SIG-M5 treated with dmso at 0.1 percent for 504 hours (cell line): ENCODE measurements at regions not wholly inside any gene's neighbourhood (a gene's known extent, or its start where the extent isn't known, plus 50 kb on each side); places are given as distances from the start of the nearest gene placed in this dataset.
A peak's percentile ranks its signal among the peaks of the same experiment; 100 is the strongest.
"Not testable (repeated sequence)": the region's sequence is repeated elsewhere in the genome, so short reads cannot be mapped to it uniquely, and the experiment has no call there.

Source experiments
- DNase-seq: peaks from one replicate; lab custom pipeline; 2025; ENCODE audit not compliant: unreplicated experiment; lab: John Stamatoyannopoulos, UW

GRCh38 chr5:168086104-168086610 is 205.3 kb upstream of the WWC1 start:
- DNase-seq = peak; percentile 24

DNA sequence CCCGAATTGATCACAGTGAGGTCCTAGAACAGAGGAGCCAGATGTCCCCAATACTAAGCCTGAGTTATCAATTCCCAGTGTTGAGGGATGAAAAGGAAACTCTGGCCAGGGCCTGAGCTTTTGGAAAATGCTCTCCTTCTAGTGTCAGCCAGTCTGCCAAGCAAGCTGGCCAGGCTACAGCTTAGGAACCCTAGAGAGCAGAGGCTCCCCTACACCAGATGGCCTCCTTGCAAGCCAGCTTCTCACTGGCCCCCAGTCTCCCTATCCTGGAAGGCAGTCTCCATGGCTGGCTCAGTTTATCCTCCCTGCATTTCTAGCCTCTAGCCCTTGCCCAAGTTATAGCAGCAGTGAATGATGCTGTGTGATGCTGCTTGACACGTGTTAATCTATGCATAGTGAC is 204.7 kb upstream of the WWC1 start:
- DNase-seq = no peak

DNA sequence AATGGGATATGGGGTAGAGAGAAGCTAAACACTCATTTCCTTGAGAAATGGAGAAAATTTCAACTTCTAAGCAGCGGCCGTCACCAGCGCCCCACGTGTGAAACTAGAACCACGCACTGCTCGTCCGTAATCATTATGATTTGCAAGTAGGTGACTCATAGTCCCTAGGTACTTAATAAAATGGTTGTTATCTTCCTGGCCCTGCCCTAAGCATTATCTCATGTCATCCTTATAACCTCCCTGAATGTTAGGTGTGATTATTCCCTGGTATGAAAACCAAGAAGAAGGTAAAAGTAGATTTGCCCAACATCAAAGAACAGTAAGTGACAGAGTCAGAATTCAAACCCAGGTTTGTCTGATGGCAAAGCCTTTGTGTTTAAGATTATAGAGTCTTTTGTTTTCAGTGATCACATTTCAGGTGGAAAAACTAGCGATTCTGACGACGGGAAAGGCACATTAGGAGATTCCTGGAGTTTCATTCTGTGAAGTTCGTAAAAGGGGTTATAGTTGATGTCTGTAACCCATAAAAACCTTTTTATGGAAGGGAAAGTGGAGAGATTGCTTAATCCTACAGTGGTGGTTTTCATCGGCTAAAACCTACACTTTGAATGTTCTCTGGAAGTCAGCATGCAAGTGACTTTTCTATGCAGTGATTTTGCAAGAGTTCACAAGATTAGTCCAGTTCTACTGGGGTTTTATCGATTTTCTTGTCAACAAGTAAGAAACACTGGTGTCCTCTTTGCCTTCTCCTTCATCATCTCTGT is 202.9 kb upstream of the WWC1 start:
- DNase-seq = no peak

DNA sequence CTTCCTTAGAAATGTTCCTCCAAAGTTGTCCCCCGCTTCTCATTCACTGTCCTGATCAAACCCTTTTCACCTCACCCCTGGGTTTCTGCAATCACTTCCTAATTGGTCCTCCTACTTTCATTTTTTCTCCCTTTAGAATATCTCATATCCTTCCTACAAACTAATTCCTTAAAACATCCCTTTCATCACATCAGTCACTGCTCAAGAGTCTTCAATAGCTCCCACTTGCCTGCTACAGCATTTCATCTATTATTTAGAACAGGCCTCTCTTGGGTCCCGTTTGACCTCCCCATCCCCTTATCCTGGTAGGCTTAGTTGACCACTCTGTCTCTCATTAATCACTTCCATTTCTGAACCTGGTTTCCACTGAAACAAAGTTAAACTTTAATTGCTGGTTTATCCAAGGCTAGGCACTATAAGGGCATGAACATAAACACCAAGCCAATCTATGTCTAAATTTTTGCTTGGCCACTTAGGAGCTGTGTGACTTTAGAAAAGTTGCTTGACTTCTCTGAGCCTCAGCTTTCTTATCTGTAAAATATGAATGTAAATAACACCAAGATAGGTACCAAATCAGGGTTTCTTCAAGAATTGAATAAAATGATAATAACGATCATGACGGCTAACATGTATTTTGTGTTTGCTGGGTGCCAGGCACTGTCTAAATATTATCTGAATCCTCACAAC is 202.1 kb upstream of the WWC1 start:
- no peak for DNase-seq

DNA sequence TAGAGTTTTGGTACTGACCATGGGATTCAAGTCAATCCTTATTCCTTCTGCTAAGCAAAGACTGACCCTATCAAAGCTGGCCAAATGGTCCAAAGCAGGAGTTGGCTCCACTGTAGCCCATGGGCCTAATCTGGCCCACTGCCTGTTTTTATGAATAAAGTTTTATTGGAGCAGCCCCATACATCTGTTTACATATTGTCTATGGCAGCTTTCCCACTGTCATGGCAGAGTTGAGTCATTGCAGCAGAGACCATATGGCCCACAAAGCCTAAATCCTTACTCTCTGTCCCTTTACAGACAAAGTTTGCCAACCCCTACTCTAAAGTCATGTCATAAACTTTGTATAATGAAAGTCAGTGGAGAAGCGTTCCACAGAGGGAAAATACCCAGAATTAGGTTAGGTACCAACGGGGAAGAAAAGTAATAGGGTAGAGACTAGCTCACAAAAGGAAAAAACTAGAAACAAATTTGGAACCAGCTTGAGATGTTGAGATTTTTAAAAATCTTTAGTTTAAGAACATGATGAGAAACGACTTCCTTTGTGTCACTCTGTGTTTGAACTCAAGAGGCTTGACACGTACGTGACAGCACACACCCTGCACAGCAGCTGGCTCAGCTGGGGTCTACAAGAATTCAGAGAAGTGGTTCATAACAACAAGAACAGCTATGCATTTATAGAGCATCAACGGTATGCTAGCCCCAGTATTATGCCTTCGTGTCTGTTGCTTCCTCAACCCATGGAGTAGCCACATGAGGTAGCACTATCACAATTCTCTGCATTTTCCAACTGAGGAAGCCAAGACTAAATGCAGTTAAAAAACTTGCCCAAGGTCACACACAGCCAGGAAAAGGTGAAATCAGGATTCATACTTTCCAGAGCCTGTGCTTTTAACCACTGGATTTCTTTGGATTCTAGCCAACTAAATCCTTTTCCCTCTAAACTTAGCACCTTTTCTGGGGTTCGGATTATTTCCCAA is 198.9 kb upstream of the WWC1 start:
- DNase-seq = no peak

- no peak for DNase-seq
Observed at GRCh38 chr5:168093200-168093910, 198.1 kb upstream of the WWC1 start.

DNA sequence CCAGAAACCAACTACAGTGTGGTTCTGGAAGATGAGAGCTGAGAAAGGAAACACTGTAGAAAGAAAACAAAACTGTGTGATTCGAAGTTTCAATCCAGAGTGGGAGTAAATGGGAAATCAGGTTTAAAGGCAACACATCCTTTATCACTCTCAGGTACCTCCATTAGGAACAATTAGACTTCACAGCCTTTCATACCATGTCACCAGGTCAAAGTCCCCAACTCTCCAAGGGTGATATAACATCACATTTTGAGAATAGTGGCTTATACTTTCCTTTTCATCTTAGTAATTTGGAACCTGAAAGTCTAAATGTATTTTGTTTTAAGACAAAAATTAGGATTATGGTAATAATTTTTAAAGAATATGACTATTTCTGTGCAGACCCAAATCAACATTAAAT is 194.9 kb upstream of the WWC1 start:
- DNase-seq = no peak

DNA sequence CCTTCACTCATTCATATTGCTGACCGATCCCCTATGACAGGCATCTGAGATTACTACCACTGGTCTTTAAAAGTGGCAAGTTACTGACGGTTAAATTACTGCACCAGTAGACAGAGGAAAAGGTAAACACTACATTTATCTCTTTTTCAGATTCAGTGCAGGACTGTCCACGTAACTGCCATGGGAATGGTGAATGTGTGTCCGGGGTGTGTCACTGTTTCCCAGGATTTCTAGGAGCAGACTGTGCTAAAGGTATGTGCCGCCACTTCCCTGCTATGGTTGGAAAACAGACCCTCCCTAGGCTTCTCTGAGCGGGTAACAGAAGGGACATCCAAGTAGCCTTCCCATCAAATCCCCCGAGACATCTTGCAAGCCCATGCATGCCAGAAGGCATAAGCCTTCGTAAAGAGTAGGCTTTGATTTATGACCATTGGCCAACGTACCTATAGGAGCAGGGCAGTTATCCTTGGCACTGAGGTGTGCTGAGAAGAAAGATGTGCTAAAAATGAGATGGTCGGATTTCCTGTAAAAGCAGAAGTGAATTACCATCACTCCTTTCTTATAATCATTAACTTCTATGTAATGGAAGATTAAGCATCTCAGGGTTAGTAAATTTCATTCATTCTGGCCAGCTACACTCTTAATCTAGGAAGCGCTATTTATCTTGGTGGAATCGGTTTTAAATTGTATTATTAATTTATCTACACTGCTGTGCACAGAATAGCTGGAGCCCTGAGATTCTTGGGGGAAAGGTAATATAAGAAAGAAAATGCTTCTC is 193.4 kb upstream of the WWC1 start:
- DNase-seq = no peak

DNA sequence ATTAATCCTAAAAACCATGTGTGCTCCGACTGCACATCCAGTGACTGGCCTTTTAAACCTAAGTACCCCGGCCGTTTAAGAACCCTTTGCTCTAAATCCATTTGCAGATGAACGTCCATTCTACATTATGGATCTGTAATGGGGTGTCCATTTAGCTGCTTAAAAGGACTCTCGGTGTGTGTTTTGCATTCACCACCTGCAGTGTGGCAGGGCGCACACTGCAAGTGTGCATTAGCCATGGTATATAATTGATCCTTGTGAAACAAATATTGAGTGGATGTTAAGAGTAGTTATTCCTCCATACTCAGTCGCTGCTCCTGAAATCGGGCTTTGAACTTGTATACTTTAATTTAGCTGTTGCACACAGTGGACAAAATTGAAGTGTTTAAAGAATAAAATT is 190.1 kb upstream of the WWC1 start:
- no peak for DNase-seq

- not testable (repeated sequence) for DNase-seq
Observed at GRCh38 chr5:168103018-168103417, 188.4 kb upstream of the WWC1 start.

- DNase-seq = no peak
Observed at GRCh38 chr5:168104350-168104749, 187.1 kb upstream of the WWC1 start.

- no peak for DNase-seq
Observed at GRCh38 chr5:168104811-168105481, 186.5 kb upstream of the WWC1 start.

- DNase-seq = no peak
Observed at GRCh38 chr5:168106008-168106761, 185.3 kb upstream of the WWC1 start.

DNA sequence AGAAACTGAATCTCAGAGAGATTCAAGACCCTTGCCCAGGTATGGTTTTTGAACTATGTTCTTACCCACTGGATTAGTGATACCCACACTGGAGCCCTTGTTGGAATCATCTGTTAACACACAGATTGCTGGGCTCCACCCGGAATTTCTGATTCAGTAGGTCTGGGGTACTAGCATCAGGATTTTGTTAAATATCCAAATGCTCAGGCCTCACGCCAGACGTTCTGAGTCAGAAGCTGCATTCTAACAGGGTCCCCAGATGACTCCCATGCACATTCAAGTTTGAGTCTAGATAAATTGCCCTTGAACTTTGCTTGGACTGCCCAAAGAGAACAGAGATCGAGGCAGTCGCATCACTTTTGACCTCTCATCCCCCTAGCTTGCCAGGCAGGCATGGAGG is 182.0 kb upstream of the WWC1 start:
- DNase-seq = no peak

- no peak for DNase-seq
Observed at GRCh38 chr5:168110384-168110783, 181.1 kb upstream of the WWC1 start.

DNA sequence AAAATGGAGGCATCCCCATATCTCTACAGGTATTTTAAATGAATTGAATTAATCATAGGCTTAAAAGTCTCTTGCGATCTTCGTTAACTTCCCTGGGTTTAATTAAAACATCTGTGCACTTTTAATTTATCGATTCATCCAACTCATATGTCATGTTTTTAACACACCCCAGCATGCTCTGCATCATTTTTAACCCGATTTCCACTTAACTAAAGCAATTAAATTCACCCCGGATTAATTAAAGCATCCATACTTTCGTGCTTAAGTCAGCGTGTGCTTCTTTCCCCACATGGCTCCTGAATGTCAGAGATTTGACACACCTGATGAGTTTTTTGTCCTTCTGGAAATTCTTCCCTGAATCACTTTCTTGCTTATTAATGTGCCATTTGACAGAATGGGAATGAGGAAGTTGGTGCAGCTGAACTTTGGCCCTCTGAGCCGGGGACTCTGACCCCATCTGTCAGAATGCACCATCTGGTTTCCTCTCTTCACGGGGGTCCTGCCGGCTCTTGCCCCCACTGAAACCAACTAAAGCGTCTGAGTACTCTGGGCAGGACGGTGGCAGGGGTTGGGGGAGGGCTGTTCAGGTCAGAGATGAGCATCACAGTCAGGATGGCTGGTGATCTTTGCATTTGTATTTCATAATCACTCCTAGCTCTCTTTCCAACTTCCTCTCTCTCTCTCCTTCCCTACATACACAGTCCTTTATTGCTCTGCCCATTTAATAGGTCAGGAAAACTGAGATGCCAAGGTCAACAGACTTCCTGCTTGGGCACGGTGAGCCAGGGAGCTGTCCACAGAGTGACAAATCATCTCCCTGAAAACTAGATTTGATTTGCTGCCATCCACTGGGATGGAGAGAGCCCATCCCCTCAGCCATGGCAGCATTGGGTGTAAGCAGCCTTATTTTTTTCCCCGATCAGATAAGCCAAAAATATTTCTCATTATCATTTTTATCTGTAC is 180.3 kb upstream of the WWC1 start:
- DNase-seq = no peak

GRCh38 chr5:168114444-168115017 is 176.9 kb upstream of the WWC1 start:
- peak; percentile 35 for DNase-seq
